Activated naive CD4-positive, alpha-beta T cell treated with anti-CD3 and anti-CD28 coated beads, Interleukin-2, amount 50 U/mL, for 72 hours (primary cell): ENCODE measurements at regions not wholly inside any gene's neighbourhood (a gene's known extent, or its start where the extent isn't known, plus 50 kb on each side); places are given as distances from the start of the nearest gene placed in this dataset.

ENCODE experiments used
- ATAC-seq, 2 donors: fragments of 150-1000 bp; cut with Tn5 transposase; 2 replicates each; pipeline ENCODE4 v1.10.0; 2021; ENCODE audit warnings: mild to moderate bottlenecking in 2 of 2, moderate library complexity in 2 of 2
- DNase-seq, 2 donors: peaks; one replicate each; pipeline ENCODE4 v3.0.0; 2021 to 2022; ENCODE audit warnings: low spot score in 2 of 2
- H3K27ac Mint-ChIP-seq, 2 donors: one replicate each; pipeline ENCODE4 v1.8.0; 2022; ENCODE audit warnings: mild to moderate bottlenecking in 2 of 2, mixed read lengths in 2 of 2
- H3K36me3 Mint-ChIP-seq, 2 donors: one replicate each; pipeline ENCODE4 v1.8.0; 2022; ENCODE audit warnings: mixed read lengths in 2 of 2
- H3K9me3 Mint-ChIP-seq, 2 donors: one replicate each; pipeline ENCODE4 v1.8.0; 2022; ENCODE audit warnings: mixed read lengths in 2 of 2

- Mint-ChIP-seq H3K36me3 (no peaks in the 10 kb centered on the region), H3K9me3 (no peaks in the 10 kb centered on the region), H3K27ac (no peak overlapping the region)
- no peak for DNase-seq
- no peak for ATAC-seq
Observed at GRCh38 chr16:86404678-86405077, 105.6 kb upstream of the FOXF1 start.

DNA sequence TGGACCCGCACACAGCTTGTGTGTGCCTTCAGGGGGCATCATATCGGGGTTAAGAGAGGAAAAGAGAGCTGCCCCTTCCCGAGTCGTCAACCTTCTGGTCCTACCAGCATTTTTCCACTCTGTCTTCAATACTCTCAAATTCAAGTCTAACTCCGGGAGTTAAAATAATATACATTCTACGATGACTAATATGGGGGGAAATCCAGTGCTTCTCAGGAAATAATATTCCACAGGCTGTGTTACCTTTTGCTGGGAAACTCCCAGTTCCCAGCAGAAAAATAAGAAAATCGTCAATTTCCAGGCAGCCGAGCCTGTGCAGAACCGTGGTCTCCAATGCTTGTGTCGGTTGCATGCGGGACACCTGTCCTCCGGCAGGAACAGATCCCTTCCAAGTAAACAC lies 105.0 kb upstream of the FOXF1 start:
- ATAC-seq (no peak), DNase-seq (no peak)
- Mint-ChIP-seq H3K27ac (no peak overlapping the region), H3K9me3 (peaks cover 0 to 3% of the 10 kb centered on the region in 2 donors), H3K36me3 (no peaks in the 10 kb centered on the region)

- Mint-ChIP-seq H3K9me3 (peaks cover 0 to 3% of the 10 kb centered on the region in 2 donors), H3K27ac (no peak overlapping the region), H3K36me3 (no peaks in the 10 kb centered on the region)
- ATAC-seq (no peak), DNase-seq (no peak)
Observed at GRCh38 chr16:86406056-86406455, 104.3 kb upstream of the FOXF1 start.

GRCh38 chr16:86408685-86409084 lies 101.6 kb upstream of the FOXF1 start:
- Mint-ChIP-seq H3K36me3 (no peaks in the 10 kb centered on the region), H3K27ac (no peak overlapping the region), H3K9me3 (peaks cover 3 to 9% of the 10 kb centered on the region in 2 donors)
- DNase-seq: no peak
- ATAC-seq: no peak

- H3K36me3 Mint-ChIP-seq: no peaks in the 10 kb centered on the region
- ATAC-seq (no peak), DNase-seq (no peak)
- no peak overlapping the region for H3K27ac Mint-ChIP-seq
- H3K9me3 Mint-ChIP-seq: peaks cover 3 to 9% of the 10 kb centered on the region in 2 donors
Observed at GRCh38 chr16:86410081-86410480, 100.2 kb upstream of the FOXF1 start.

DNA sequence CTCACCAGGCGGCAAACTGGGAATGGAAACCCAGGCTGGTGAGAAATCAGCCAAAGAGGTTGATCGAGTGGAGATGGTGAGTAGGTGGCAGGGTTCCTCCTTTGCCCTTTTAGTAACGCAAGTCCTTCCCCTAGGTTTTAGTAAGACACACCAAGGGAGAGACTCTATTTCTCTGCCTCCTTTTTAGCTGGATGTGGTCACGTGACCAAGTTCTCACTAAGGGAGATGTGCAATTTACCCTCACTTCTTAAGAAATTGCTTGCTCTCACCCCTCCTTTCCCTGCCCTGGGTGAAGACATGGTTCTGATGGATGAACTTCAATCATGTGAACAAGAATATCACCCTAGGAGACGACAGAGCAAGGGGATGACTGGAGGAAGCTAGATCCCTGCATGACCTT lies 99.8 kb upstream of the FOXF1 start:
- H3K9me3 Mint-ChIP-seq: peaks cover 3 to 9% of the 10 kb centered on the region in 2 donors
- no peak for ATAC-seq
- H3K27ac Mint-ChIP-seq: no peak overlapping the region
- DNase-seq: no peak
- H3K36me3 Mint-ChIP-seq: no peaks in the 10 kb centered on the region

DNA sequence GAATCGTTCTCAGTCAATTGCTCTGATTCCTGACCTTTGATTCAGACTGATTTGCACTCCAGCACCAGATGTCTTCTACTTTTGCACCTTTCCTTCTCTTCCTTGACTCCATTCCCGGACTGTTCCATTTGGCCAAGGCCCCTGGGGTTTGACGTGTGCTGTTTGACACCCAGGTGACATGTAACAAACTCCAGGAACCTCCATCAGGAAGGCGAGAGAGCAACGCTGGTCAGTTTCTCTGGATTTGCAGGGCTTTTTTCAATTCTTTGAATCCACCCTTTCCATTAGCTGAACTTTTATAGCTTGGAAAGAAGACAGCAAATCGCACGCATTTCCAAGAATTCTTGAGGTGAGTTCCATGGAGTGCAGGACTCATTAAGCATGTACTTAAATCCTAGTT lies 98.4 kb upstream of the FOXF1 start:
- DNase-seq (no peak), ATAC-seq (no peak)
- Mint-ChIP-seq H3K9me3 (peaks cover 7 to 9% of the 10 kb centered on the region in 2 donors), H3K27ac (peak overlapping the region in 1 of 2 donors; percentile 52), H3K36me3 (no peaks in the 10 kb centered on the region)

- DNase-seq: no peak
- peaks cover 6 to 9% of the 10 kb centered on the region in 2 donors for H3K9me3 Mint-ChIP-seq
- H3K27ac Mint-ChIP-seq: no peak overlapping the region
- no peak for ATAC-seq
- H3K36me3 Mint-ChIP-seq: no peaks in the 10 kb centered on the region
Observed at GRCh38 chr16:86414991-86415740, 95.2 kb upstream of the FOXF1 start.

DNA sequence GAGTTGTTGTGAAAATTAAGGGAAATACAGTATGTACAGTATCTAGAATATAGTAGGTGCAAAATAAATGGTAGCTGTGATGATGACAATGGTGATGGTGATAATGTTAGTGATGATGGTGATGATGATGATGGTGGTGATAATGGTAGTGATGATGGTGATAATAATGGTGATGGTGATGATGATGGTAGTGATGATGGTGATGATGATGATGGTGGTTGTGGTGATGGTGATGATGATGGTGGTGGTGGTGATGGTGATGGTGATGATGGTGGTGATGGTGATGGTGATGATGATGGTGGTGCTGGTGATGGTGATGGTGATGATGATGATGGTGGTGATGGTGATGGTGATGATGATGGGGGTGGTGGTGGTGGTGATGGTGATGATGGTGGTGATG lies 91.3 kb upstream of the FOXF1 start:
- H3K36me3 Mint-ChIP-seq: no peaks in the 10 kb centered on the region
- DNase-seq (no peak), ATAC-seq (no peak)
- H3K27ac Mint-ChIP-seq: no peak overlapping the region
- peaks cover 0 to 4% of the 10 kb centered on the region in 2 donors for H3K9me3 Mint-ChIP-seq

DNA sequence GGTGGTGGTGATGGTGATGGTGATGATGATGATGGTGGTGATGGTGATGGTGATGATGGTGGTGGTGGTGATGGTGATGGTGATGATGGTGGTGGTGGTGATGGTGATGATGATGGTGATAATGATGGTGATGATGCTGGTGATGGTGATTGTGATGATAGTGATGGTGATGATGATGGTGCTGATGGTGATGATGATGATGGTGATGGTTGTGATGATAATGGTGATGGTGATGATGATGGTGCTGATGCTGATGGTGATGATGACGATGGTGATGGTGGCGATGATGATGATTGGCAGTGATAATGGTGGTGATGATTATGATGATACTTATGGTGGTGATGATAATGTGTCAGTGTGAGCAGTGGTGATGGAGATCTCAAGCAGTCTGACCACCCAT lies 90.8 kb upstream of the FOXF1 start:
- ATAC-seq (no peak), DNase-seq (no peak)
- no peak overlapping the region for H3K27ac Mint-ChIP-seq
- peaks cover 0 to 4% of the 10 kb centered on the region in 2 donors for H3K9me3 Mint-ChIP-seq
- no peaks in the 10 kb centered on the region for H3K36me3 Mint-ChIP-seq

GRCh38 chr16:86421995-86422394 lies 88.3 kb upstream of the FOXF1 start:
- Mint-ChIP-seq H3K36me3 (no peaks in the 10 kb centered on the region), H3K27ac (no peak overlapping the region), H3K9me3 (no peaks in the 10 kb centered on the region)
- ATAC-seq: no peak
- no peak for DNase-seq

DNA sequence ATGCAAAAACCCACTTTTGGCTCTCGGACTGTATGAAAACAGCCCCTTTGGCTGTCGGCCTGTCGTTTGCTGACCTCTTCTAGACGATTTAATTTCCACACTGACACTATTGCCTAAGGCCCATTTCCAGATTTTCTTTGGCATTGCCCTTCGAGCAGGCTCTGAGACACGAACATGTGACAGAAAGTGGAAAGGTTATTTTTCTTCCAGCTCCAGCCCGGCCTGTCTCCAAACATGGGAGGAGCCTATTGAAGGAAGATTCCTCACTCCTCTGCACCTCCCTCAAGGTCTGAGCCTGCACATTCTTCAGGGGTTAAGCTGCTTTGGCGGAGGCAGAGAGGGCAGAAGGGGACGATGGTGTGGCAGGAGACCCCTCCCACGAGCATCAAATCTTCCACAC lies 85.9 kb upstream of the FOXF1 start:
- DNase-seq (no peak), ATAC-seq (no peak)
- no peaks in the 10 kb centered on the region for H3K9me3 Mint-ChIP-seq
- no peaks in the 10 kb centered on the region for H3K36me3 Mint-ChIP-seq
- H3K27ac Mint-ChIP-seq: no peak overlapping the region

DNA sequence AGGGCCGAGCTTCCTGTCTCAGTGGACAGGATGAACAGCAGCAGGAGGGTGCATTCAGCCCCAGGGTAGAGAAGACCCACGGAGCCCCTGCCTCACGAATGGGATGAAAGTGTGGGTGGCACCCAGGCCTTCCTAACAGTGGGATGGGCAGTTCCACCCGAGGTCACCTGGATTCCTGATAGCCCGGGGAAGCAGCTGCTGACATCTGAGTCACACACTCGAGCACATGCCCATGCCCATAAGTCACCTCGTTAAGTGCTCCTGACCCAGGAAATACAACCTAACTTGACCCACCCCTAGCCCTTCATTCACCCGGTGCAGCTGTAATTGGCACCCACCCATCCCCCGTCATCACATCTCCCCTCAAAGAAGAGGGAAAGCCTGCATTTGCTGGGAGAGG lies 85.3 kb upstream of the FOXF1 start:
- ATAC-seq (no peak), DNase-seq (no peak)
- no peaks in the 10 kb centered on the region for H3K9me3 Mint-ChIP-seq
- H3K27ac Mint-ChIP-seq: peak overlapping the region in 1 of 2 donors; percentile 65
- H3K36me3 Mint-ChIP-seq: no peaks in the 10 kb centered on the region

GRCh38 chr16:86426063-86426642 lies 84.2 kb upstream of the FOXF1 start:
- H3K9me3 Mint-ChIP-seq: no peaks in the 10 kb centered on the region
- DNase-seq: no peak
- H3K36me3 Mint-ChIP-seq: no peaks in the 10 kb centered on the region
- ATAC-seq: no peak
- H3K27ac Mint-ChIP-seq: no peak overlapping the region

GRCh38 chr16:86427433-86427851 lies 82.9 kb upstream of the FOXF1 start:
- Mint-ChIP-seq H3K9me3 (no peaks in the 10 kb centered on the region), H3K36me3 (no peaks in the 10 kb centered on the region), H3K27ac (no peak overlapping the region)
- DNase-seq (no peak), ATAC-seq (no peak)

DNA sequence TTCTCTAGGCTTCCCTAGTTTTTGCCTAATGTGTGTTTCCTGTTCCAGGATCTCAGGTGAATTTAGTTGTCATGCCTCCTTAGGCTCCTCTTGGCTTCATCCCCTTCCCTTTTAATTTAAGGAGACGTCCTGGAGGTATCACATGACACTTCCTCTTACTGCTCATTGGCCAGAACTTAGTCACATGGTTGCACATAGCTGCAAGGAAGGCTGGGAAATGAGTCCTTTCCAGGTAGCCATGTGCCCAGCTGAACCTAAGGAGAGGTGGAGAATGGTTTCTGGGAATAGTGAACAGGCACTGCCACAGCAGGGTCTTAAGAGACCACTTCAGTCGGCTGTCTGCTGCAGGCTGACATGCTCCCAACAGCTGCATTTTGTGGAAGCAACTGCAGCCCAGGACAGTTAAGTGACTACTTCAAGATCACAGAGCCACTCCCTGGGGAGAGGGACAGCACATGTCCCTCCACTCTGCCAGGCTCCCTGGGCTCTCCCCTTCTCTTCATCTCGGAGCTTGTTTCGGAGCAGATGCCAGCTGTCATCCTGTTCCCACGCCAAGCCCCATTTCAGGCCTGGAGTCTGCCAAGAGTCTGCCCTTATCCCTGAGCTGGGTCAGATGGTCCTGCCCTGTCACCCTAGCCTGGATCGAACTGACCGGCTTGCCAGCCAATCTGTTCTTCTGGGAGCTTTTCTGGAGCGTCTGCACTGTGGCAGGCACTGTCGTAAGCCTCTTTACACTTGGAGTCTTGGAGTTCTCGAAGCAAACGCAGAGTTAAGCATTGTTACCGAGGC lies 81.4 kb upstream of the FOXF1 start:
- ATAC-seq (no peak), DNase-seq (no peak)
- Mint-ChIP-seq H3K27ac (no peak overlapping the region), H3K9me3 (no peaks in the 10 kb centered on the region), H3K36me3 (no peaks in the 10 kb centered on the region)

DNA sequence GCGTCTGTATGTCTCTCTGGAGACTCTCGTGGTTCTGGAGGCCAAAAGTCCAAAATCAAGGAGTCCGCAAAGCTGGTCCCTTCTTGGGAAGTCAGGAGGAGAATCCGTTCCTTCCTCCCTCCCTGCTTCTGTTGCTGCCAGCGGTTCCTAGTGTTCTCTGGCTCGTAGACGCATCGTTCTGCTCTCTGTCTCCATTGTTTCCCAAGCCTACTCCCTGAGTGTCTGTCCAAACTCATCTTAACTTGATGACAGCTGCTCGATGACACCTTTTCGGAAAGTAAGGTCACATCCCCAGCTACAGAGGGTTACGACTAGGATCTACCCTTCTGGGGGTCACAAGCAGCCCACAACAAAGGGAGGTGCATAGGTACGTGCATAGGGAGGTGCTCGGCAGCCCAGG lies 80.7 kb upstream of the FOXF1 start:
- no peak overlapping the region for H3K27ac Mint-ChIP-seq
- no peaks in the 10 kb centered on the region for H3K36me3 Mint-ChIP-seq
- ATAC-seq: no peak
- no peak for DNase-seq
- H3K9me3 Mint-ChIP-seq: no peaks in the 10 kb centered on the region
